ENCODE measurements at regions not wholly inside any gene's neighbourhood (a gene's known extent, or its start where the extent isn't known, plus 50 kb on each side); places are given as distances from the start of the nearest gene placed in this dataset.
"Not testable (repeated sequence)": the region's sequence is repeated elsewhere in the genome, so short reads cannot be mapped to it uniquely, and the experiment has no call there.

DNA sequence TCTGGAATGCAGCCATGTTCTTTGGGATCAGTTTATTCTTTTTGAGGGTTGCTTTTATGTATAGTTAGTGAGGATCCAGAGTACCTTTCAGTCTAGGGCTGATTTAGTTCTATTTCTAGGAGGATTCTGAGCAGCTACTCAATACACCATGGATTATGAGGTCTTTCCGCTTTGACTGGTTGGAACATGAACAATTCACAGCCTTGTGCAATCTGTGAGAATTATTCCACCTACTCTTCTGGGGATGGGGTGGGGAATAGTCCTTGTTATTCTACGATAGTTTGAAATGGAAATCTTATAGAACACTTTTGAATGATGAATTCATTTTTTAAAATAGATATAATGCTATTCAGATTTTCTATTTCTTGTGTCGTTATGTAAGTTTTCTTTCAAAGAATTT, 212.3 kb upstream of the ARRDC3 start:
- no peaks in the 10 kb centered on the region for H3K27me3 ChIP-seq (ENCODE audit: control insufficient read depth, insufficient read depth, low read length)
- H3K4me3 ChIP-seq (ENCODE audit: insufficient read depth, low read depth, low read length) = no peak overlapping the region
- no peak for DNase-seq
- H3K36me3 ChIP-seq (replicated peaks; ENCODE audit: control insufficient read depth, insufficient read depth, low read length) = no peaks in the 10 kb centered on the region

DNA sequence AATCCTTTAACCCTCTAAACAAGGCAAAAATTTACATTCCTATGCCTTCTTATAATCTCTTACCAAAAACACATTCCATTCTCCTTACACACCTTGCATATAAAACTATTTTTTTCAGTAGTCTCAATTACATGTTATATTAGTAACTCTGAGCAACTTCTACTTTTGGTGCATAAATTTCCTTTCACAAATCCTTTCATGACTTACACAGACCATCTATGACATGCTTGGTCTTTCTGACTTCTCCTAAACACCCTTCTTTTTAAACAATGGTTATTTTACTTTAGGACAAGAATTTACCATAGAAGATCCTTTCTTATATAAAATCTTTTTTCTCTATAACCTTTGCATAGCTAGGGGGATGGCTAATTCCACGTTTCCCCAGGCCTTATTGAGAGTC, 208.0 kb upstream of the ARRDC3 start:
- Histone ChIP-seq H3K27me3 (ENCODE audit: control insufficient read depth, insufficient read depth, low read length) (no peaks in the 10 kb centered on the region), H3K36me3 (replicated peaks; ENCODE audit: control insufficient read depth, insufficient read depth, low read length) (no peaks in the 10 kb centered on the region), H3K4me3 (ENCODE audit: insufficient read depth, low read depth, low read length) (no peak overlapping the region)
- DNase-seq = no peak

DNA sequence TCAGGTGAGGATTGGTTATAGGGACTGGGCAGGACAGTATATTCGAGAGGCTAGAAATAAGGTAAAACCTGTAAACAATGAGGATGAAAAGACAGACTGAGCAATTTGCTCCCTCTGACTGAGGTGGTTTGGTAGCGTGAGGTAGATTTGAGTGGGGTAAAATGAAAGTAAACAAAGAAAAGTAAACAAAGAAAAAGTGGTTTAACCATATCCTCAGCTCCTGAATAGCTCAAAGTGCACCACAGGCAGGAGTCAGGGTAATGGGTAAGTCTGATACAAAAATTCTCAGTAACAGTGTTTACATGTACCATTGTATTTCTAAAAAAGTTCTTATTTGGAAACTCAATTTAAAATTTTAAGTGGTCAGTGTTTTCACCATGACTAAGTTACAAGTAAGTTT, 203.1 kb upstream of the ARRDC3 start:
- Histone ChIP-seq H3K36me3 (replicated peaks; ENCODE audit: control insufficient read depth, insufficient read depth, low read length) (no peaks in the 10 kb centered on the region), H3K4me3 (ENCODE audit: insufficient read depth, low read depth, low read length) (no peak overlapping the region), H3K27me3 (ENCODE audit: control insufficient read depth, insufficient read depth, low read length) (no peaks in the 10 kb centered on the region)
- no peak for DNase-seq

DNA sequence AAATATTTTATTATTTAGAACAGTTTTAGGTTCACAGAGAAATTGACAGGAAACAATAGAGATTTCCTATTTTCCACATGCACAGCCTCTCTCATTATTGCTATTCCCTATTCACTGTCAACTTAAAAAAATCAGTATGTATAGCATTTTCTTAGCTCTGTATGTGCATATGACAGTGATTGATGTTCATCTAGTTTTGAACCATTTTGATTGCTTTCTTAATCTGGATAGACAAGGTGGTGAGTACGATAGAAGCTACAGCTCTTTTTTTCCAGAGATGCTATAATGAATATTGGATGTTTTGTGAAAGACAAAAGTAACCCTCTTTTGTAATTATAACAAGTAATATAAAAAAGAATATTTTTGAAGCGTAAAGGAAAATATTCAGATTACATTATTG, 201.2 kb upstream of the ARRDC3 start:
- H3K4me3 ChIP-seq (ENCODE audit: insufficient read depth, low read depth, low read length) = no peak overlapping the region
- H3K27me3 ChIP-seq (ENCODE audit: control insufficient read depth, insufficient read depth, low read length) = no peaks in the 10 kb centered on the region
- H3K36me3 ChIP-seq (replicated peaks; ENCODE audit: control insufficient read depth, insufficient read depth, low read length) = no peaks in the 10 kb centered on the region
- DNase-seq = no peak

DNA sequence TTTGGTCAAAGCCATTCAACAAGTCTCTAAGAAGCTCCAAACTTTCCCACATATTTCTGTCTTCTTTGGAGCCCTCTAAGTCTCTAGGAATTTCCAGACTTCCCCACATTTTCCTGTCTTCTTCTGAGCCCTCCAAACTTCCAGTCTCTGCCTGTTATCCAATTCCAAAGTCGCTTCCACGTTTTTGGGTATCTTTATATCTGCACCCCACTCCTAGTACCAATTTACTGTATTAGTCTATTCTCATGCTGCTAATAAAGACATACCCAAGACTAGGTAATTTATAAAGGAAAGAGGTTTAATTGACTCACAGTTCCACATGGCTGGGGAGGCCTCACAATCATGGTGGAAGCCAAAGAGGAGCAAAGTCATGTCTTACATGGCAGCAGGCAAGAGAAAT, 182.9 kb upstream of the ARRDC3 start:
- not testable (repeated sequence) for DNase-seq

DNA sequence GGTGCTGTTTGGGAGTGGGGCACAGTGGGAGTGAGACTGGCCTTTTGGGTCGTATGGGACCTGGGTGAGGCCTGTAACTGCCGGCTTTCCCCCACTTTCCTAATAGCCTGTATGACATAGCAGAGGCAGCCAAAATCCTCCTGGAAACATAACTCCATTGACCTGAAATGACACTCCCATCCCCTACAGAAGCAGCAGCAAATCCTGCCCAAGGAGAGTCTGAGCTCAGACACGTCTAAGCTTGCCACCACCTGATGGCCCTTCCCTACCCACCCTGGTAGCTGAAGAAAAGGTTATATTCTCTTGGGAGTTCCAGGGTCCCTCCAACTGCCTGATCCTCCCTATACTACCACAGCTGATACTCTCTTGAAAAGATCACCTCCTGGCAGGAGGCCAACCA, 179.8 kb upstream of the ARRDC3 start:
- Histone ChIP-seq H3K27me3 (ENCODE audit: control insufficient read depth, insufficient read depth, low read length) (no peaks in the 10 kb centered on the region), H3K36me3 (replicated peaks; ENCODE audit: control insufficient read depth, insufficient read depth, low read length) (no peaks in the 10 kb centered on the region), H3K4me3 (ENCODE audit: insufficient read depth, low read depth, low read length) (no peak overlapping the region)
- DNase-seq = no peak

More for the DNA sequence above, 182.9 kb upstream of the ARRDC3 start:
- not testable (repeated sequence) for H3K36me3 ChIP-seq (replicated peaks; ENCODE audit: control insufficient read depth, insufficient read depth, low read length); H3K4me3 ChIP-seq (ENCODE audit: insufficient read depth, low read depth, low read length); H3K27me3 ChIP-seq (ENCODE audit: control insufficient read depth, insufficient read depth, low read length)

DNA sequence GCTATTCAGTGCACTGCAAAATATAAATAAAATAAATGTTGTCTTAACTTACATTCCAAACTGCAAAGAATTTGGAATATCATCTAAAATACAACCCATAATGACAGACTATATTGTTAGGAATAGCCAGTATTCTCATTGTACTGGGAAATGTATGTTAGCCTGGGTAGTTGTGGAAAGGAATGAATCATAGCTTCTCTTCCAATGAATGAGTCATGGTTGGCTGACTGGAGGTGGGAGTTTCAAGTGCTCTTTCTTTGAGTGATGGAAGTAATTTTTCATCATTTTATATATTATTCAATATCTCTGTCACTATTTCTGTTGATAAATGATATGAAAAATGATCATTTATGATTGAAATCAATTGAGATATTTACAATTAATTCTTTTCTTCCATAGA, 158.6 kb upstream of the ARRDC3 start:
- Histone ChIP-seq H3K4me3 (ENCODE audit: insufficient read depth, low read depth, low read length) (no peak overlapping the region), H3K36me3 (replicated peaks; ENCODE audit: control insufficient read depth, insufficient read depth, low read length) (no peaks in the 10 kb centered on the region)
- no peak for DNase-seq

DNA sequence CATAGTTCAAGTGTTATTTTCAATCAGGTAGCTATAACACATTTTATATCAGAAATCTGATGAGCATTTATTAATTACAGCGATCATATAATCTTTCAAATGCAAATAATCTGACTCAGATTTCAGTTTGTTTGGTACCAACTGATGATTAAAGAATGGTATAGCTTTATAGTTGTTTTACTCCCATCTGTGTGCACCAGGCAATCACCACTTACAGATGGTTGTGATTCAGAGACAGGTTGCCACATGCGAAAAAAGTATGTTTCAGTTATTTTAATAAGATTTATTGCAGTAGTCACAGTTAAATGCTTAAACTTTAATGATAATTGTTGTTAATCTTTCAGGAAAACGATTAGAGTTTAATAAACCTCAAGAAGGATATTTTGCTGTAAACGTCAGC, 155.1 kb upstream of the ARRDC3 start:
- no peaks in the 10 kb centered on the region for H3K27me3 ChIP-seq (ENCODE audit: control insufficient read depth, insufficient read depth, low read length)
- H3K36me3 ChIP-seq (replicated peaks; ENCODE audit: control insufficient read depth, insufficient read depth, low read length) = no peaks in the 10 kb centered on the region
- no peak overlapping the region for H3K4me3 ChIP-seq (ENCODE audit: insufficient read depth, low read depth, low read length)
- no peak for DNase-seq

More for the DNA sequence above, 158.6 kb upstream of the ARRDC3 start:
- no peaks in the 10 kb centered on the region for H3K27me3 ChIP-seq (ENCODE audit: control insufficient read depth, insufficient read depth, low read length)

DNA sequence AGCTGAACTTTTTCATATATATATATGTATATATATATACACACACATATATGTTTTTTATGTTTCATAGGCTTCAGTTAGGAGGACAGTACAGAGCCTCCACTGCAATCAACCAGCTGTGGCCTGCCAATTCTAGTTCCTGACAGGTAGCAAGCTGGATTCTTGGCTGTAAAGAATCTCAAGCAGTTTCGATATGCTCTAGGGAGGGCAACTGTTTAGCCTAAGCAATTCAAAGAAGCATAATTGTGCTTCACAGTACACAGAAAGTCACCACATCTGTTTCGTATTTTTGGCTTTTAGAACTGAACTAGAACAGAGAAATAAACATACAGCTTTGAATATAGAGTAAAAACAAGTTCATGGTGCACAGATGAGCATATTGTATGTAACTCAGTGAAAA, 152.4 kb upstream of the ARRDC3 start:
- no peaks in the 10 kb centered on the region for H3K36me3 ChIP-seq (replicated peaks; ENCODE audit: control insufficient read depth, insufficient read depth, low read length)
- no peaks in the 10 kb centered on the region for H3K27me3 ChIP-seq (ENCODE audit: control insufficient read depth, insufficient read depth, low read length)
- no peak for DNase-seq
- H3K4me3 ChIP-seq (ENCODE audit: insufficient read depth, low read depth, low read length) = no peak overlapping the region

DNA sequence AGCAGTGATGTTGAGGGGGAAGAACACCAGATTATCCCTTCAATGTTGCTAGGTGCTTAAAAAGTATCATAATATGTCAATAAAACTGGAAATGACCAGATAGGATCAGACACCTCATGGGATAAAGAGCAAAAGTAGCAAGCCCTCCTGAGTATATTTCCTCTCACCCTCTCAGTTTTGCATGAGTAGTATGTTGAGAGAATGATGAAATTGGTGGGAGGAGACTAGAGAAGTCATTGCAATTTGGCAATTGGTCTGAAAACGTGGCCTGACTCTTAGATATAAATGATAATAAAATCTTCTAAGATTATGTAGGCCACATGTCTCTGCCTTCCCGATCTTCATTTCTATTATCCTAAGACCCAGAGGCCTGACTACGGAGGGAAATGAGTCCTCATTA, 151.2 kb upstream of the ARRDC3 start:
- Histone ChIP-seq H3K4me3 (ENCODE audit: insufficient read depth, low read depth, low read length) (no peak overlapping the region), H3K36me3 (replicated peaks; ENCODE audit: control insufficient read depth, insufficient read depth, low read length) (no peaks in the 10 kb centered on the region), H3K27me3 (ENCODE audit: control insufficient read depth, insufficient read depth, low read length) (no peaks in the 10 kb centered on the region)
- no peak for DNase-seq

DNA sequence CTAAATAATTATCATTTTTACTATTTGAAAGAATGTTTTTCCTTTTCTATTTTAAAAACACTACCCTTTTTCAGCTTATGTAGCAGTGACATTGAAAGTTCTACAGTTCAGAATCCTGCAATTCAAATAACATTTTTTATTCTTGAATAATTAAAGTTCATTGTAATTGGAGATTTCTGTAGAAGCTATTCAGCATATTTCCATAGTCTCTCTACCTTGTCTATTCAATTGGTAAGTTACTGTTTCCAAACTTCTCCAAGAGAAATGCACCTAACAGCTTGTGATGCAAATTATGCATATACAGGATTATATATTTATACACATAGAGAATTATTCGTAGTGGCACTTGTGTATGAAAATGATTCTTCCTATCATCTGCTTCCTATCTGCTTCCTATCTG, 149.7 kb upstream of the ARRDC3 start:
- no peak for DNase-seq
- Histone ChIP-seq H3K4me3 (ENCODE audit: insufficient read depth, low read depth, low read length) (no peak overlapping the region), H3K27me3 (ENCODE audit: control insufficient read depth, insufficient read depth, low read length) (no peaks in the 10 kb centered on the region), H3K36me3 (replicated peaks; ENCODE audit: control insufficient read depth, insufficient read depth, low read length) (no peaks in the 10 kb centered on the region)

DNA sequence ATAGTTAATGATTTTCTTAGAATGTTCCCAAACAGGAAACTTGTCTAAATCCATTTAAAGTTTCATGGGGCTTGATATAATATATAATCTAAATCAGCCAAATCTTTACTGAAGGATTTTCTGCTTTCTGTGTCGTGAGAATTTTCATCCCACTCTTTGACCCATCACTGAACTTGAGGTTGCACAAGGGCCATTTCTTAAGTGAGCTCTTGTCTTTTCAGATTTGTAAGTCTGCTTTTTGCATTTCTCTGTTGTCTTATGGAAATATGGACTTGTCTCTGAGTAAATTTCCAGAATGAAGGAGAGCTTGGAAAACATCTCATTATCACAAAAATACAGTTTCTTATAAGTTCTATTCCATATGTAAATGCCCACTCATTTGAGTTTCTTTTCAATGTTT, 149.2 kb upstream of the ARRDC3 start:
- no peak for DNase-seq
- no peaks in the 10 kb centered on the region for H3K27me3 ChIP-seq (ENCODE audit: control insufficient read depth, insufficient read depth, low read length)
- H3K4me3 ChIP-seq (ENCODE audit: insufficient read depth, low read depth, low read length) = no peak overlapping the region
- H3K36me3 ChIP-seq (replicated peaks; ENCODE audit: control insufficient read depth, insufficient read depth, low read length) = no peaks in the 10 kb centered on the region

DNA sequence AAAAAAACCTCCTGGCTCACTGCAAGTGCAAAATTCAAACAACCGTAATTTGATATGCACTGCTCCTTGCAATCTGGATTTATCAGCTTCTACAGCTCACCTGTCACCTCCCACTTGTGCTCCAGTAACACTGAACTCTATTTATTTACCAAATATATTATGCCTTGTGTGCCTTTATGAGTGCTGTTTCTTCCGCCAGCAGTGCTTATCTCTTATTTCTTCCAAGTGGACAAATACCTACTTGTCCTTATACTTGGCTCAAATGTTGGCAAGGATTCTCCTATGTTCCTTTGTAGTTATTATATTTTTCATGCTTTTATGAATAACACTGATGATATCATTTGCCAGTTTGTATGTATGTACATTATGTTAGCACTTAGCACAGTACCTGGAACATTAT, 145.7 kb upstream of the ARRDC3 start:
- H3K4me3 ChIP-seq (ENCODE audit: insufficient read depth, low read depth, low read length) = no peak overlapping the region
- DNase-seq = no peak
- H3K27me3 ChIP-seq (ENCODE audit: control insufficient read depth, insufficient read depth, low read length) = no peaks in the 10 kb centered on the region
- no peaks in the 10 kb centered on the region for H3K36me3 ChIP-seq (replicated peaks; ENCODE audit: control insufficient read depth, insufficient read depth, low read length)

DNA sequence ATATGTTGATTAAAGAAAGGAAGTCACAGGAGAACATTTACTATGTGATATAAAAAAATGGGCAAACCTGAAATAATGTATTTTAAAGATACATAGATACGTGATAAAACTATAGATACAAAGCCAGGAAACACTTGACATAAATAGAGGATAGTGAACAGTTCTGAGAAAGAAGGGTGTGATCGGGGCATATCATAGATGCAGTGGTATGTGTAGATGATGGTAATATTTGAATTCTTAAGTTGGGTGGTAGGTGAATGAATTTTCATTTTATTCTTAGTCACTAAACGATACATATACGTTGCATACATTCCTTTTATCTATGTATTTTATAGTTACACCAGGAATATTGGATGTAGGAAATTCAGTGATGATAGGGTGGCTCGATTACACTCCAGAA, 138.7 kb upstream of the ARRDC3 start:
- Histone ChIP-seq H3K27me3 (ENCODE audit: control insufficient read depth, insufficient read depth, low read length) (no peaks in the 10 kb centered on the region), H3K36me3 (replicated peaks; ENCODE audit: control insufficient read depth, insufficient read depth, low read length) (no peaks in the 10 kb centered on the region), H3K4me3 (ENCODE audit: insufficient read depth, low read depth, low read length) (no peak overlapping the region)
- DNase-seq = no peak

DNA sequence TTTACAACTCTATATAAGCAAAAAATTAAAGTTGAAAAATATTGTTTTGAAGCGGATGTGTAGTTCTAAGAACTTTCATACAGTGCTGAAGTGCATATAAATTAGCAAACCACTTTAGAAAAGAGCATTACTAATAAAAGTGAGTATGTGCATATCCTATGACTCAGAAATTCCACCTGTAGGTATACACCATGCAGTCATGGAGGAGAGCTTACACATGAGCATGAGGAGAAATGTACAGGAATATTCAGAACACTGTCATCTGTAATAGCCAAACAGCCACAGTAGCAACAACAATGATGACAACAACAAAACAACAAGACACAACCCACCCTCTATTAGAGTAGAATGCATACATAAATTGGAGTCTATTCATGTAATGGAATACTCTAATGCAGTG, 138.2 kb upstream of the ARRDC3 start:
- no peak for DNase-seq
- Histone ChIP-seq H3K27me3 (ENCODE audit: control insufficient read depth, insufficient read depth, low read length) (no peaks in the 10 kb centered on the region), H3K4me3 (ENCODE audit: insufficient read depth, low read depth, low read length) (no peak overlapping the region), H3K36me3 (replicated peaks; ENCODE audit: control insufficient read depth, insufficient read depth, low read length) (no peaks in the 10 kb centered on the region)

DNA sequence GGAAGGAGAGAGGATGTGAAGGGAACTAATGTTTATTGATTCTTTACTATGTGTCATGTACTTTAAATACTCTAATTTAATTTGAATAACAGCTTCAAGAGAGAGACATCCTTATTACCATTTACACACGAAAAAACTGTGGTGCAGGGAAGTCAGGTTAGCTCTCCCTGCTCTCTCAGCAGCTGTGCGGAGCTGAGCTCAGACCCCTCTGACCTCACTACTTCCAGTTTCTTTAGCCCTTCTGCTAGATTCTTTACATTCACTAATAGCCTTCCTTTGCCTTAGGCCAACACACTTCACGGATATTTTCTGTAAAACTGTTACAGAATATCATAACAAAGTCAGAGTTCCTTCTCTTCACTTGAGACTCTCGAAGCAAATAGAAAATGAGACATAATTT, 131.3 kb upstream of the ARRDC3 start:
- no peak for DNase-seq
- Histone ChIP-seq H3K4me3 (ENCODE audit: insufficient read depth, low read depth, low read length) (no peak overlapping the region), H3K27me3 (ENCODE audit: control insufficient read depth, insufficient read depth, low read length) (no peaks in the 10 kb centered on the region), H3K36me3 (replicated peaks; ENCODE audit: control insufficient read depth, insufficient read depth, low read length) (no peaks in the 10 kb centered on the region)
